MCF 10A (cell line): ENCODE measurements at regions not wholly inside any gene's neighbourhood (a gene's known extent, or its start where the extent isn't known, plus 50 kb on each side); places are given as distances from the start of the nearest gene placed in this dataset.

Experiments
- BruUV-seq: library from RNA; stranded (reverse); fragments of 400-500 nt; replicated peaks from 2 replicates; lab custom pipeline; 2021; lab: Mats Ljungman, UMichigan
- CTCF ChIA-PET: fragments of 300-600 bp; sonication (Branson Sonifier 250); formaldehyde crosslinking; extraction: SDS; loops from one replicate; lab custom pipeline; 2021; ENCODE audit warnings: antibody characterized with exemption, inconsistent platforms; lab: Yijun Ruan, JAX
- POLR2A ChIA-PET: fragments of 300-600, 350-650 bp; sonication (Branson Sonifier 250); formaldehyde crosslinking; extraction: SDS; loops from one replicate; lab custom pipeline; 2020; ENCODE audit warnings: antibody characterized with exemption, inconsistent platforms; lab: Yijun Ruan, JAX
- DNase-seq: peaks from one replicate; pipeline ENCODE4 v3.0.0-alpha.2; 2018; ENCODE audit not compliant: unreplicated experiment
- H3K27ac Mint-ChIP-seq: one replicate; pipeline ENCODE4 v1.8.0; 2022; ENCODE audit warnings: mild to moderate bottlenecking, low read depth, mixed read lengths; ENCODE audit not compliant: unreplicated experiment
- H3K27me3 Mint-ChIP-seq: one replicate; pipeline ENCODE4 v1.8.0; 2022; ENCODE audit warnings: mixed read lengths; ENCODE audit not compliant: insufficient read depth, unreplicated experiment
- H3K36me3 Mint-ChIP-seq: one replicate; pipeline ENCODE4 v1.8.0; 2022; ENCODE audit warnings: mild to moderate bottlenecking, moderate library complexity, mixed read lengths; ENCODE audit not compliant: insufficient read depth, unreplicated experiment
- H3K4me1 Mint-ChIP-seq: one replicate; pipeline ENCODE4 v1.8.0; 2022; ENCODE audit warnings: mixed read lengths; ENCODE audit not compliant: insufficient read depth, unreplicated experiment
- H3K4me3 Mint-ChIP-seq: one replicate; pipeline ENCODE4 v1.8.0; 2022; ENCODE audit warnings: mild to moderate bottlenecking, moderate library complexity, mixed read lengths; ENCODE audit not compliant: unreplicated experiment
- H3K9me3 Mint-ChIP-seq: one replicate; pipeline ENCODE4 v1.8.0; 2022; ENCODE audit warnings: mixed read lengths; ENCODE audit not compliant: unreplicated experiment
- CTCF ChIP-seq: fragments of 200-600 bp; IDR thresholded peaks from one replicate; pipeline ENCODE4 v1.8.0; 2022; ENCODE audit warnings: antibody characterized with exemption, mild to moderate bottlenecking; ENCODE audit not compliant: unreplicated experiment
- intact Hi-C: fragments of 100-400 bp; cut with micrococcal nuclease; formaldehyde crosslinking; loops from 2 replicates; pipeline ENCODE4 v1.14.1; 2022

GRCh38 chr14:55508676-55509075 lies 68.3 kb upstream of the TBPL2 start:
- Mint-ChIP-seq H3K27ac (no peak overlapping the region), H3K4me3 (no peak overlapping the region)

GRCh38 chr14:55512421-55512820 lies 67.6 kb upstream of the KTN1 start:
- POLR2A ChIA-PET = interaction anchor here (0.6 kb wide), 1 partner anchor 1144 kb away, joined by 3 read pairs; no protein-coding TSS in a partner anchor

More at GRCh38 chr14:55508676-55509075, 68.3 kb upstream of the TBPL2 start:
- intact Hi-C loops = no loop called here
- no peak for DNase-seq
- no TSS peak for BruUV-seq
- H3K9me3 Mint-ChIP-seq = no peaks in the 10 kb centered on the region
- H3K27me3 Mint-ChIP-seq = no peaks in the 10 kb centered on the region
- ChIA-PET POLR2A (no interaction called here), CTCF (no interaction called here)
- no peaks in the 10 kb centered on the region for H3K36me3 Mint-ChIP-seq
- TF ChIP-seq CTCF = no peak
- no peaks in the 10 kb centered on the region for H3K4me1 Mint-ChIP-seq

GRCh38 chr14:55513491-55513890 lies 66.5 kb upstream of the KTN1 start:
- no peaks in the 10 kb centered on the region for H3K27me3 Mint-ChIP-seq
- no TSS peak for BruUV-seq
- H3K9me3 Mint-ChIP-seq = no peaks in the 10 kb centered on the region
- POLR2A ChIA-PET = no interaction called here
- no peak for TF ChIP-seq CTCF
- CTCF ChIA-PET = no interaction called here
- intact Hi-C loops = no loop called here
- H3K4me3 Mint-ChIP-seq = no peak overlapping the region
- no peak for DNase-seq
- no peak overlapping the region for H3K27ac Mint-ChIP-seq
- peaks cover 11% of the 10 kb centered on the region for H3K4me1 Mint-ChIP-seq
- H3K36me3 Mint-ChIP-seq = no peaks in the 10 kb centered on the region

More at GRCh38 chr14:55512421-55512820, 67.6 kb upstream of the KTN1 start:
- H3K36me3 Mint-ChIP-seq = no peaks in the 10 kb centered on the region
- TF ChIP-seq CTCF = no peak
- no peak for DNase-seq
- no TSS peak for BruUV-seq
- CTCF ChIA-PET = no interaction called here
- no peaks in the 10 kb centered on the region for H3K27me3 Mint-ChIP-seq
- no peak overlapping the region for H3K27ac Mint-ChIP-seq
- H3K9me3 Mint-ChIP-seq = no peaks in the 10 kb centered on the region
- no peak overlapping the region for H3K4me3 Mint-ChIP-seq
- H3K4me1 Mint-ChIP-seq = peaks cover 11% of the 10 kb centered on the region
- intact Hi-C loops = no loop called here

GRCh38 chr14:55514819-55515490 lies 65.1 kb upstream of the KTN1 start:
- POLR2A ChIA-PET = interaction anchor here (0.7 kb wide), 1 partner anchor 68 kb away, joined by 4 read pairs; no protein-coding TSS in a partner anchor
- intact Hi-C loops = no loop called here
- CTCF ChIA-PET = no interaction called here

More at GRCh38 chr14:55514819-55515490, 65.1 kb upstream of the KTN1 start:
- no peaks in the 10 kb centered on the region for H3K27me3 Mint-ChIP-seq
- H3K27ac Mint-ChIP-seq = peak overlapping the region; percentile 7
- no TSS peak for BruUV-seq
- no peak for TF ChIP-seq CTCF
- no peaks in the 10 kb centered on the region for H3K36me3 Mint-ChIP-seq
- H3K4me3 Mint-ChIP-seq = no peak overlapping the region
- H3K4me1 Mint-ChIP-seq = peaks cover 11% of the 10 kb centered on the region
- H3K9me3 Mint-ChIP-seq = no peaks in the 10 kb centered on the region
- peak; percentile 64 for DNase-seq
